NCI-H1417 (cell line): ENCODE measurements at regions not wholly inside any gene's neighbourhood (a gene's known extent, or its start where the extent isn't known, plus 50 kb on each side); places are given as distances from the start of the nearest gene placed in this dataset.
"Not testable (repeated sequence)": the region's sequence is repeated elsewhere in the genome, so short reads cannot be mapped to it uniquely, and the experiment has no call there.

ENCODE experiments used
- DNase-seq, 3 experiments: peaks; one replicate each; lab custom pipeline; 2025; lab: John Stamatoyannopoulos, UW

DNA sequence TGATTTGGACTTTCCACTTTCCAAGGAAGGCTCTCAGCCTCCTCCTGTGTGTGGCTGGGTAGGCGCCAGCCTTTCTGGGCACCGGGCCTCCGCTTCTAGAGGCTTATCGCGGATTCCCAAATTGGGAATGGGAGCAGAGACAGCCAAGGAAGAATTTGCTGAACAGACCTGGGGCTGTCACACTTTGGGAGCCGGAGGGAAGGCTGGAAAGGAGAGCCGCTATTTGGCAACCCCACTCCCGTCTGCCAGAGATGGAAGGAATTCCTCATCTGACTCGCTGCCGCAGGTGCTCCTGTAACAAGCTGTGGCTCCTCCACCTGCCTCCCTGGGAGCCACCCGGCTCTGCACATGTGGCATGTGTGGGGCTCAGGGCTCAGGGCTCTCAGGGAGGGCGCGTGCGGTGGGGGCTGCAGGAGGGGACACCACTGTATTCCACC lies 50.8 kb upstream of the ECHDC3 start:
- DNase-seq, result no peak

GRCh38 chr10:11689945-11690736 lies 52.0 kb upstream of the ECHDC3 start:
- no peak for DNase-seq

DNA sequence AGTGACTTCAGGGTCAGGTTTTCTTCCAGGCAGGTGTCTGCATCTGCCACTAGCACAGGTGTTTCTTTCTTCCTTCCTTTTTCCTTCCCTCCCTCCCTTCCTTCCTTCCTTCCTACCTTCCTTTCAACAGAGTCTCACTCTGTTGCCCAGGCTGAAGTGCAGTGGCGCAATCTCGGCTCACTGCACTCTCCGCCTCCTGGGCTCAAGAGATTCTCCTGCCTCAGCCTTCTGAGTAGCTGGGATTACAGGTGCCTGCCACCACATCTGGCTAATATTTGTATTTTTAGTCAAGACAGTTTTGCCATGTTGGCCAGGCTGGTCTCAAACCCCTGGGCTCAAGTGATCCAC lies 53.8 kb upstream of the ECHDC3 start:
- DNase-seq, result not testable (repeated sequence)

- DNase-seq, result no peak
Measured at GRCh38 chr10:11687779-11688447, 54.3 kb upstream of the ECHDC3 start.

DNA sequence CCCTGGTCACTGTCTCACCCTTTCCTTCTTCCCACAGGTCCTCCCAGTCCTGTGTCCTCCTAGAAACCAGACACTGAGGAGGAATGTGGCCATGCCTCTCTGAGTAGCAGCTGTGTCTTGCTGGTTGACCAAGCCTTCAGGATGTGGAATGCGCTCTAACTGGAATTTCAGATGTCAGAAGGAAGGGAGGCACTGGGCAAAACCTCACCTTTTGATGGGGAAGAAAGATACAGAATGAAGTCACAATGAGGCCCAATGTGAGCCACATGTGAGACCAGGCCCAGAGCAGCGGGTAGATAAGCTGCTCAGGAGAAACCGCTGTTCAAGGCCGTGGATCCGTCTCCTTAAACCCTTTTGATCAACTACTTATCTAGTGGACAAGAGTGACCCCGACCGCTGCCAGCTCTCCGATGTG lies 54.8 kb upstream of the ECHDC3 start:
- no peak for DNase-seq

DNA sequence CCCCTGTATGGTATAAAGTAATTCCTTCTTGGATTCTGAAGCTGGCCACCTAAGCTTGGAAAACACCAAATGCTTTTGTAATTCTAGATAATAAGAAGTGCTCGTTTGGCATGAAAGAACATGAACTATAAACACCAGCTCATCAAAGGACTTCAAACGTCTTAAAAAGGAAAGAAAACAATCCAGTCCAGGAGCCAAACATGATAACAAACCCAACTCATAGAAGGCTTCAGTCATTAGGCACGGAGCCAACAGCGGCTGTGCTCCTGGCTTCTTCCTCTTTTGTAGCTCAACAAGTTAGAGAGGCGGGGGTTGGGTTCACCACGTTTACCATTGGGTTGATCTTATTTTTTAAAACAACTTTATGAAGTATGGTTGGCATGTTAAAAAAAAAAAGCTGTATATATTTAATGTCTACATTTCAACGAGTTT lies 56.4 kb upstream of the ECHDC3 start:
- DNase-seq, result peak in 2 of 3 experiments; percentile 23 to 68

GRCh38 chr10:11684717-11685645 lies 57.2 kb upstream of the ECHDC3 start:
- no peak for DNase-seq

DNA sequence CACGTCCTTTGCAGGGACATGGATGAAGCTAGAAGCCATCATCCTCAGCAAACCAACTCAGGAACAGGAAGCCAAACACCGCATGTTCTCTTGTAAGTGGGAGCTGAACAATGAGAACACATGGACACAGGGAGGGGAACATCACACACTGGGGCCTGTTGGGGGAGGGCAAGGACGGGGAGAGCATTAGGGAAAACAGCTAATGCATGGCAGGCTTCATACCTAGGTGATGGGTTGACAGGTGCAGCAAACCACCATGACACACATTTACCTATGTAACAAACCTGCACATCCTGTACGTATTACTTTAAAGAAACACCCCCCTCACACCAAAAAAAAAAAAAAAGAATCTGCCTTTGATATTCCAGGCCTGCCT lies 57.9 kb upstream of the ECHDC3 start:
- DNase-seq, result peak in 1 of 3 experiments; percentile 1

GRCh38 chr10:11683529-11684320 lies 58.5 kb upstream of the ECHDC3 start:
- DNase-seq, result peak; percentile 7 to 34 (median 13)

DNA sequence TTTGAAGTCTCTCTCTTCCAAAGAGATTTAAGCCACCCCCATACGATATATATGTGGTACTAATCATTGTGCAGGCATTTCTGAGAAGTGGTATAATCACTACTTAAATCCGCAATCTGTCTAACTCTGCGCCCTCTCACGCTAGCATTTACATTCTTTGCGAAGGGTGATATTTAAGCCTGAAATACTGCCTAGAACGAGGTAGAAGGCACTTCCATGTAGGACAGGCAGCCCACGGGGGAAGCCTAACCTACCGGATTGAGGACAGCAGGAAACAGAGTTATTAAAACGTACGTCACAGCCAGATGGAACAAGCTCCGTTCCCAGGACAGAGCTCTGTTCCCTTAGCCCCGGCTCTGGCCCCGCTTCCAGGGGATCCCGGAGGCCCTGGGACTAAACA lies 59.3 kb upstream of the ECHDC3 start:
- DNase-seq, result peak in 1 of 3 experiments; percentile 6

DNA sequence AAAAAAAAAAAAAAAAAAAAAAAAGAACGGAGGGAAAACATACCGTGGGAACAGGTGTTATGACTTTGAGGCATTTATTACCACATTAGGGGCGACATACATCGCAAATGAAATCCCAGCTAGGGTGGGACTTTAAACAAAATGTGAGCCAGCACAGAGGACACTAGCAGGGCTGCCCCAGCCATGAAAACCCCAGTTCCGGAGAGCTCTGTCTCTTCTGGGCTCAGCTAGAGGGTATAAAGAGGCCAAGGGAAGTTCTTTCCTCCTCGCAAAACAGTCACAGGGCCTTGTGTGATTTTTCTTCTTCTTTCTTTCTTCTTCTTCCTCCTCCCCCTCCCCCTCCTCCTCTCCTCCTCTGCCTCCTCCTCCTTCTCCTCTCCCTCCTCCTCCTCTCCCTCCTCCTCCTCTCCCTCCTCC lies 59.9 kb upstream of the ECHDC3 start:
- no peak for DNase-seq

- no peak for DNase-seq
Measured at GRCh38 chr10:11680496-11680895, 61.7 kb upstream of the ECHDC3 start.

DNA sequence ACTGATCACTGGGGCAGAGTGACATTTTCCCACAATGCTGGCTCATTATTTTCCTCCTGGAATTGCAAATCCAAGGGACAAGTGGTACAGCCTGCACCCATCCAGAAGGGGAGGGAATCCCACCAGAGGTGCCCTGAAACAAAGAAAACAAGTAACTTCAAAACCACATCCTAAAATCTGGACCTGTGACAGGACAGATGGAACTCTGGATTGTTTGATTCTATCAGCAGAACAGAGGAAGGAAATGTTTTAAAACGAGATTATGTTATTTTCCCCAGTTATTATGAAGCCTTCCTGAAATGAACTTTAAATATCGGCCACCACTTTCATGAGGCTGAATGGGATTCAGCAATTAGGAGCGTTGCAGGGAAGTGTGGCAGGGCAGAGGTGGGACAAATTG lies 62.2 kb upstream of the ECHDC3 start:
- peak in 1 of 3 experiments; percentile 25 for DNase-seq

GRCh38 chr10:11678074-11678793 lies 63.9 kb upstream of the ECHDC3 start:
- no peak for DNase-seq

DNA sequence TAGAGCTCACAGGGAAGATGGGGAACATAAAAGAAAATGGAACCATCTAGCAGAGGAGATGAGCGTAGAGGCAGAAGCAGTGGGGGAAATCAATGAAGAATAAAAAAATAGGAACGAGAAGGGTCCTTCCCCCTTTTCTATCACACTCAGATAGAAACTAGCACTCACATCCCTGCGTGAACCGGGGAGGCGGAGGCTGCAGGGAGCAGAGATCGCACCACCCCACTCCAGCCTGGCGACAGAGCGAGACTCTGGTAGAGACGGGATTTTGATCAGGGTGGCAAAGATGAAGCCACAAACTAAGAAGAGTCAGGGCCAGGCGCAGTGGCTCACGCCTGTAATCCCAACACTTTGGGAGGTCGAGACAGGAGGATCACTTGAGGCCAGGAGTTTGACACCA lies 64.7 kb upstream of the ECHDC3 start:
- no peak for DNase-seq

GRCh38 chr10:11673346-11674280 lies 62.2 kb upstream of the USP6NL start:
- peak in 1 of 3 experiments; percentile 35 for DNase-seq

GRCh38 chr10:11672836-11673235 lies 61.4 kb upstream of the USP6NL start:
- DNase-seq, result no peak

- peak in 2 of 3 experiments; percentile 6 to 75 for DNase-seq
Measured at GRCh38 chr10:11670381-11670780, 58.9 kb upstream of the USP6NL start.

GRCh38 chr10:11668847-11669610 lies 57.6 kb upstream of the USP6NL start:
- DNase-seq, result no peak
